ENCODE measurements at regions not wholly inside any gene's neighbourhood (a gene's known extent, or its start where the extent isn't known, plus 50 kb on each side); places are given as distances from the start of the nearest gene placed in this dataset.

DNA sequence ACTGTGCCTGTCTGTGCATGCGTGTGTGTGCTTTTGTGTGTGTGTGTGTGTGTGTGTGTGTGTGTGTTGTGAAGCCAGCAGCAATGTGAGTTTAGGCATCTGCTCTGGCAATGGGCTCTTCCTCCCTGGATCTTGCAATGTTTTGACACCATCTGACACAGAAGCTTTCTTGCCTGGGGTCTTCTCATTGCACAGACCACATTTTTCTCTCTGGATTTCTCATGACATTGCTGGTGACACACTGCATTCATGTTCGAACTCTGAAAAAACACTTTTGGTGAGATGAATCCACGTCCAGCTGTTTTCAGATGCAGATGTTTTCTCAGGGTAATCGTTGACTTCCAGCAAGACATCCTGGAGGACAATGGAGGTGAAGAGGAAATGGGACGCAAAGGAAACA lies 63.0 kb upstream of the FZD8 start:
- DNase-seq = no peak

DNA sequence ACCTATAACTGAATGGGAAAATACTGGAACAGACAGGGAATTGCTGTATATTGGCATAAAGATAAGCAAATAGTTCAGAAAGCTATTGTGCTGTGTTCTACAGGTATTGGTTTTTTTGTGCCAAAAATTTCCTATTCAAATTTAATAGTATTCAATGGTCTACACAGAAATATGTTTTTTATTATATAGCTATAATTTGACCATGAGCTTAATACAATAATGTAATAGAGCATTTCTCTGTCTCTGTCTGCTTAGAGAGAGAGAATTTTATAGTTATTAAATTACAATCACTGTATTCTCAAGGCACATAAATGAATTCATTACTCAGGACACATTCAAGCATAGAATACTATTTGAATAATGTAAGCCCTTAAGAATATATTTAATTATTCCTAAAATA lies 62.3 kb upstream of the FZD8 start:
- DNase-seq = no peak

DNA sequence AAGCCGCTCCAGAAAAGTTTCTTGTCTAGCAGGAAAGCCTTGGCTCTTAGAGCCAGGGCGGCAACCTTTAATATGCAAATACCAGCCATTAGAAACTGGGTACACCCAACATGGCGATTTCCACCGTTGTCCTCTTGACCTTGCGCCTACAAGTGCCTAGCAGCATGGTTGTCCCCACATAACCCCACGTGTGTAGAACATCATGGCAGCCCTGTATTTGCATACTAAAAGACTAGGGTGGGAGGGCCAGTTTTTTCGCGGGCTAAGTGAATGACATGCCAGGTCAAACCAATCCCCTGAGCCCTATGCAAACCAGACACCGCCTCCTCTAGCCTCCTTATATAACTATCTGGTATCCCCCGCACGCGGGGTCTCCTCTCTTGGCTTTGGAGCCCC lies 58.4 kb upstream of the FZD8 start:
- no peak for DNase-seq

DNA sequence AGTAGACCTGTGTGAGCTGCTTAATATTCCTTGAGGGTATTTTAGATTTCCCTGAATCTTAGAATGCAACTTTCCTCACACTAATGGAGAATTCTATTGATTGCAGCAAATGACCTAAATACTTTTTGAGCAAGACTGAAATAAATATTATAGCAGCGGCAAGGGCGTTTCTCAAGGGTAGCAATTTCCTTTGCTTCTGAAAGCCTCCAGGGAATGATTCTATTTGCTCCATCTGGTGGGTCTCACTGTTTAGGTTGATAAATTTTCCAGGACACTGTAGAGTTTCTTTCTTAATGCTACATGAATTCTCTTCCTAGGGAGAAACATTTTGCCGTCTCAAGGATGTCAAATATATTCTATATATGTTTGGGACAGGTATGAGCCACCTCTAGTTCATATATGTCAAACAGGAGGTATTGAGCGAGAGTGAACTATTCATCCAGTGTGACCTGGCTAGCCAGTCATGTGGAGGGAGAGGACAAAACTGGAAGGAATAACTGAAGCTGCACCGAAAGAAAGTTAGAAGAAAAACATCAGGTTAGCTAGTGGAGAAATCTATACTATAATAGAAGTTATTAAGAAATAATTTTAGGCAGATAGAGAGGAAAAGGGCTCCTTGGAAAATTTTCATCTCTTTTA lies 57.9 kb upstream of the FZD8 start:
- no peak for DNase-seq

DNA sequence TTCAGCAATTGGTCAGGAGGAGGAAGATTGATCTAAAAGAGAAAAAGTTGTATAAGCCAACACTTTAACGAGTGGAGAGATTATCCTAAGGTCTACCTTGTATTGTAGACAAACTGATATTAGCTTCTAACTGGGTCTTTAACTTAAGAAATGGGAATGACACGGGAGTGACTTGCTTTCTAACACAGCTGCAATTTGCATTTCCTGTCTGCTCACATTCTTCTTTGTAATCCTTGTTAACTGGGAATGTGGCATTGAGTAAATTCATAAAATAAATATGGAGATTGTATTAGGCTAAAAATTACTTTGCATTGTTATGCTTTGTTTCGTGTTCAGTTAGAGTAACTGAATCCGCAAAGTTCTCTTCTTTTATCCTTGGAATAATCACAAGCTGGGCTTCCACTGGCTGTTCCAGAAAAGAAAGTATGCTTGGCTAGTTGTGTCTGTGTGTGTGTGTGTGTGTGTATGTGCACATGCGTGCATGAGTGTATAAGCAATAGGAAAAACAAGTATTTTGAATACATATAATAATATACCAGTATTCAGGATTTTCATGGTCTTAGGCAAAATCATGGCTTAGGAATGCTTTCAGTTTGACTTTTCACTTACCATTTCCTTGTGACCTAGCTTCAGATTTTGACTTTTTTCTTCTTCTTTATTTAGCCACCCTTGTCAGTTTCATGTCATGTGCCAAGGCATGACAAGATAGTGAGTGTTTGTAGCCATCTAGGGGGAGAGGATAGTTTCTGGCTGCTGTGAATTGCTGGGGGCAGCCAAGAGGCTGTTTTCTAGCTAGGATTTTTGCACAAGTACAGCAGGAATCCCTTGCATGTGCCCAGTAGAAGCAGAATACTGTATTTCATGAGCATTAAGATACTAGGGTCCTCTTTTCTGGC lies 54.5 kb upstream of the FZD8 start:
- no peak for DNase-seq

DNA sequence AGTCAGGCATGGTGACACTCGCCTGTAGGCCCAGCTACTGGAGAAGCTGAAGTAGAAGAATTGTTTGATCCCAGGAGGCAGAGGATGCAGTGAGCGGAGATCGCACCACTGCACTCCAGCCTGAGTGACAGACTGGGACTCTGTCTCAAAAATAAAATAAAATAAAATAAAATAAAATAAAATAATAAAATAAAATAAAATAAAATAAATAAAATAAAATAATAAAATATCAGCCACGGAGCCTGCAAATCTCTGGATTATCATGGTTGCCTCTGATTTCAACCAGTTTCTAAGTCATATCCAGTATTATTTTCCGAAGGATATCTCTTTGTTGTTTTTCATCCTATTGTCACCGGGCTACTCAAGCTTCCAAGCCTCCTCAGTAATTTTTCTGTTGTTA lies 51.7 kb upstream of the FZD8 start:
- DNase-seq = no peak

Measured in NCI-H1105 (cell line).